K562 (cell line): ENCODE measurements at regions not wholly inside any gene's neighbourhood (a gene's known extent, or its start where the extent isn't known, plus 50 kb on each side); places are given as distances from the start of the nearest gene placed in this dataset.

ENCODE experiments used
- ATAC-seq: fragments of 200-7000 bp; cut with Tn5 transposase; 3 replicates; pipeline ENCODE4 v1.9.1; 2020; ENCODE audit warnings: moderate library complexity
- BruUV-seq: library from RNA; stranded (reverse); fragments of 400-500 nt; replicated peaks from 2 replicates; lab custom pipeline; 2021; lab: Mats Ljungman, UMichigan
- CTCF ChIA-PET: fragments of 300-600 bp; formaldehyde crosslinking; extraction: SDS; loops from one replicate; lab custom pipeline; 2021; ENCODE audit warnings: low intra/inter-chr PET ratio; lab: Yijun Ruan, JAX
- POLR2A ChIA-PET: fragments of 300-600, 350-650 bp; sonication (Branson Sonifier 250); formaldehyde crosslinking; extraction: SDS; loops from one replicate; lab custom pipeline; 2021; ENCODE audit warnings: antibody characterized with exemption, inconsistent platforms; lab: Yijun Ruan, JAX
- DNase-seq, 4 experiments: peaks; one replicate each; pipeline versions ENCODE4 v3.0.0 to v3.0.0-alpha.2; 2011 to 2018; ENCODE audit warnings: low spot score in 3 of 4, mixed read lengths in 3 of 4; ENCODE audit errors: extremely low read depth in 1 of 4
- FAIRE-seq: peaks from 2 replicates; lab custom pipeline; 2011; peaks lifted over from hg19 to GRCh38; lab: Jason Lieb, UNC
- H2AFZ ChIP-seq: 2 replicates; pipeline ENCODE4 v1.6.0; 2011; ENCODE audit warnings: low read depth, low read length, control low read depth, inconsistent platforms
- H3K27ac ChIP-seq: fragments of 200-600 bp; 3 replicates; pipeline ENCODE4 v1.8.0; 2011; ENCODE audit warnings: low read depth, mild to moderate bottlenecking, control low read depth, inconsistent platforms, low read length, moderate library complexity, mixed read lengths; ENCODE audit errors: extremely low read depth
- H3K27me3 ChIP-seq, 2 experiments: fragments of 300-600 bp in 1 of 2; 2 replicates in 1 of 2; 3 replicates in 1 of 2; pipeline versions ENCODE4 v1.6.0 to v1.8.0; 2011; ENCODE audit warnings: inconsistent platforms in 2 of 2, low read length in 2 of 2, mild to moderate bottlenecking in 1 of 2, mixed read lengths in 1 of 2, moderate library complexity in 1 of 2; ENCODE audit not compliant: control insufficient read depth in 2 of 2, insufficient read depth in 2 of 2
- H3K36me3 ChIP-seq: fragments of 300-600 bp; 3 replicates; pipeline ENCODE4 v1.8.0; 2011; ENCODE audit warnings: mild to moderate bottlenecking, low read length, inconsistent platforms; ENCODE audit not compliant: control insufficient read depth, insufficient read depth
- H3K4me1 ChIP-seq, 2 experiments: fragments of 200-600 bp in 1 of 2; replicated peaks in 1 of 2; 2 replicates in 1 of 2; 3 replicates in 1 of 2; pipeline versions ENCODE4 v1.5.1 to v1.8.0; 2011; ENCODE audit warnings: inconsistent platforms in 2 of 2, low read length in 2 of 2, mild to moderate bottlenecking in 1 of 2, mixed read lengths in 1 of 2, moderate library complexity in 1 of 2; ENCODE audit not compliant: control insufficient read depth in 2 of 2, insufficient read depth in 2 of 2
- H3K4me2 ChIP-seq: 2 replicates; pipeline ENCODE4 v1.6.1; 2011; ENCODE audit warnings: low read length, control low read depth, inconsistent platforms, mixed read lengths; ENCODE audit not compliant: insufficient read depth
- H3K4me3 ChIP-seq: fragments of 200-600 bp; sonication (generic), shearing (Covaris generic); 2 replicates; pipeline ENCODE4 v1.5.1; 2016; ENCODE audit warnings: control low read depth, inconsistent platforms
- H3K79me2 ChIP-seq: fragments of 200-600 bp; 3 replicates; pipeline ENCODE4 v1.8.0; 2011; ENCODE audit warnings: low read length, inconsistent platforms; ENCODE audit not compliant: control insufficient read depth, insufficient read depth
- H3K9ac ChIP-seq, 2 experiments: 2 replicates each; pipeline versions ENCODE4 v1.6.0 to v1.6.1; 2011; ENCODE audit warnings: low read depth in 2 of 2, low read length in 2 of 2, control low read depth in 1 of 2, inconsistent platforms in 1 of 2, mild to moderate bottlenecking in 1 of 2, mixed read lengths in 1 of 2; ENCODE audit not compliant: insufficient read depth in 1 of 2
- H3K9me1 ChIP-seq: one replicate; pipeline ENCODE4 v1.6.0; 2011; ENCODE audit warnings: inconsistent platforms, mild to moderate bottlenecking, low read length, moderate library complexity; ENCODE audit not compliant: control insufficient read depth, insufficient read depth
- H3K9me3 ChIP-seq: replicated peaks from 2 replicates; pipeline ENCODE4 v1.5.1; 2011; ENCODE audit warnings: low read depth, low read length, inconsistent platforms; ENCODE audit not compliant: control insufficient read depth, insufficient read depth
- H4K20me1 ChIP-seq: replicated peaks from 2 replicates; pipeline ENCODE4 v1.6.1; 2011; ENCODE audit warnings: low read length, inconsistent platforms, mixed read lengths; ENCODE audit not compliant: control insufficient read depth, insufficient read depth
- ASH1L ChIP-seq: fragments of 450-650 bp; IDR thresholded peaks from 2 replicates; pipeline ENCODE4 v1.6.1; 2018; ENCODE audit warnings: borderline replicate concordance, mild to moderate bottlenecking, low read depth; ENCODE audit not compliant: partially characterized antibody
- HNRNPH1 ChIP-seq: fragments of 200-400 bp; formaldehyde crosslinking; optimal IDR thresholded peaks from 2 replicates; pipeline ENCODE3; 2017; ENCODE audit warnings: low read depth, mild to moderate bottlenecking, low read length, moderate library complexity
- MEIS2 ChIP-seq: fragments of 450-650 bp; IDR thresholded peaks from 2 replicates; pipeline ENCODE4 v1.6.1; 2014; ENCODE audit warnings: mild to moderate bottlenecking; ENCODE audit not compliant: partially characterized antibody
- POLR2G ChIP-seq: fragments of 200-400 bp; formaldehyde crosslinking; IDR thresholded peaks from 2 replicates; pipeline ENCODE4 v1.6.1; 2017; ENCODE audit warnings: low read depth, mild to moderate bottlenecking, antibody characterized with exemption, low read length, moderate library complexity
- TOE1 ChIP-seq, 2 experiments: fragments of 450-650 bp in 1 of 2; sonication (generic) in 1 of 2; formaldehyde crosslinking in 1 of 2; IDR thresholded peaks; 2 replicates each; pipeline versions ENCODE4 v1.7.1 to v1.8.0; 2016 to 2022; ENCODE audit warnings: borderline replicate concordance in 2 of 2, mild to moderate bottlenecking in 2 of 2, antibody characterized with exemption in 1 of 2, inconsistent platforms in 1 of 2, low read depth in 1 of 2, missing genetic modification reagents in 1 of 2, moderate library complexity in 1 of 2
- ZBTB40 ChIP-seq, 2 experiments: fragments of 450-650 bp in 1 of 2; sonication (generic) in 1 of 2; formaldehyde crosslinking in 1 of 2; IDR thresholded peaks; 2 replicates each; pipeline versions ENCODE4 v1.7.1 to v1.9.0; 2016 to 2022; ENCODE audit warnings: inconsistent platforms in 1 of 2, mild to moderate bottlenecking in 1 of 2, missing genetic modification reagents in 1 of 2
- ZNF77 ChIP-seq: fragments of 250-450 bp; sonication (Bioruptor Pico); IDR thresholded peaks from 2 replicates; pipeline ENCODE4 v1.5.0; 2020
- WGBS: fragments of 100-300 bp; shearing (Covaris generic); methylation state at CpG from one replicate; pipeline ENCODE4 v1.1.6; 2016; ENCODE audit warnings: low coverage, mixed read lengths; ENCODE audit not compliant: insufficient coverage; ENCODE audit errors: missing lambda C conversion rate; 5-methylcytosine and 5-hydroxymethylcytosine counted together
- in situ Hi-C: fragments of 300-500 bp; cut with MboI; formaldehyde crosslinking; loops from 4 replicates; pipeline ENCODE4 v1.15.0; 2018; ENCODE audit warnings: inconsistent platforms, mixed read lengths
- intact Hi-C: fragments of 100-400 bp; cut with micrococcal nuclease; formaldehyde crosslinking; loops from 2 replicates; pipeline ENCODE4 v1.14.2; 2022

DNA sequence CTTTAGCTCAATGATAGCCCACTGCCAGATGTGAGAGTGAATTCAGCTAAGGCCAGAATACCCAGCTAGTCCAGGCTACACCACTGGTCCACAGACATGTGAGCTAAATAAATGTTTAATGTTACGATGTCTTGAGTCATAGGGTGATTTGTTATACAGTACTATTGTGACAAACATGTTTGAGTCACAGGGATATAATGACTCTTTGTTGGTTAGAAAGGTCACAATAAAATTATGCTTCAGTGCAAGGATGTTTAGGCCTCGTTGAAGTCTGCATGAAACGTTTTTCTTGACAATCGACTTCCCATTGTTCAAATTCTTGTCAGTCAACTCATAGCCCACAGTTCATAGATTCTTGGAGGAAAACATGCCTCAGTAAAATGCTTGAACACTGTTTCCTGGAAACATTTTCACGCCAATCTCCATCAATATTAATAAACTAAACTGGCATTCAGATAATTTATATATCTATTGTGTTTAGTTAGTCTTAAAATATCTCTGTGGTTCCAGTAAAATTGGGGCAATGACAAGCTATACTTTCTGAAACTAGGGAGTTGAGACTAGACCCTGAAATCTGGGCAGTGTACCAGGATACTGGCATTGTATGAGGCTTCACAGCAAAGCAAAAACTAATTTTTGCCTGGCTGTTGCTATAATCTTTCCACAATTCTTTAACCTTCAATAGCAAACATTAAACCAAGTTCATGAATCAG, 650.8 kb upstream of the KIRREL3 start:
- no peak overlapping the region for H3K9ac ChIP-seq
- H3K36me3 ChIP-seq, result no peaks in the 10 kb centered on the region
- ChIA-PET CTCF (no interaction called here), POLR2A (no interaction called here)
- TF ChIP-seq HNRNPH1 (no peak), ASH1L (no peak), TOE1 (IDR thresholded peaks at IDR 0.05; ENCODE audit: borderline replicate concordance) (no peak), TOE1 (CRISPR knock-in tag; IDR thresholded peaks at IDR 0.05; ENCODE audit: borderline replicate concordance, low read depth) (no peak), ZNF77 (CRISPR knock-in tag) (no peak), POLR2G (no peak), MEIS2 (no peak), ZBTB40 (IDR thresholded peaks at IDR 0.05) (no peak), ZBTB40 (CRISPR knock-in tag; IDR thresholded peaks at IDR 0.05) (no peak)
- no peak overlapping the region for H3K27ac ChIP-seq
- H3K4me2 ChIP-seq, result no peak overlapping the region
- no peak overlapping the region for H3K4me3 ChIP-seq
- H3K27me3 ChIP-seq, result no peaks in the 10 kb centered on the region
- ATAC-seq (no peak), FAIRE-seq (no peak), DNase-seq (no peak)
- no peaks in the 10 kb centered on the region for H3K79me2 ChIP-seq
- H3K9me1 ChIP-seq, result no peaks in the 10 kb centered on the region
- 0% methylated on average over 5 of the region's 5 CpGs for WGBS
- H4K20me1 ChIP-seq, result no peaks in the 10 kb centered on the region
- H2AFZ ChIP-seq, result no peak overlapping the region
- intact Hi-C loops, result no loop called here
- BruUV-seq, result no TSS peak
- in situ Hi-C loops, result no loop called here
- H3K9me3 ChIP-seq, result no peaks in the 10 kb centered on the region; the same call in none of the 2 replicates
- no peaks in the 10 kb centered on the region for H3K4me1 ChIP-seq
